ENCODE measurements at regions not wholly inside any gene's neighbourhood (a gene's known extent, or its start where the extent isn't known, plus 50 kb on each side); places are given as distances from the start of the nearest gene placed in this dataset.

- no peak overlapping the region for H3K9ac ChIP-seq (ENCODE audit: low read length)
- H3K4me2 ChIP-seq (ENCODE audit: low read length), result no peak overlapping the region
- H3K79me2 ChIP-seq (ENCODE audit: insufficient read depth, low read length), result no peaks in the 10 kb centered on the region
- H2AFZ ChIP-seq (ENCODE audit: low read depth, low read length, poor library complexity, severe bottlenecking), result no peak overlapping the region
- H3K9me3 ChIP-seq (ENCODE audit: control insufficient read depth in 1 of 2, insufficient read depth in 1 of 2, low read depth in 1 of 2, low read length in 2 of 2), result no peaks in the 10 kb centered on the region
- TF ChIP-seq EZH2phosphoT487 (IDR thresholded peaks at IDR 0.05; ENCODE audit: borderline replicate concordance), result no peak
- no peak for TF ChIP-seq SP1 (IDR thresholded peaks at IDR 0.05; ENCODE audit: low read depth)
- no peak for TF ChIP-seq EGR1 (IDR thresholded peaks at IDR 0.05; ENCODE audit: low read depth)
- TF ChIP-seq MAX (IDR thresholded peaks at IDR 0.05), result no peak
- TF ChIP-seq SRF (IDR thresholded peaks at IDR 0.05; ENCODE audit: low read depth), result no peak
- no peak for TF ChIP-seq CBX3 (IDR thresholded peaks at IDR 0.05; ENCODE audit: low read depth)
- no peak for TF ChIP-seq ZNF274 (IDR thresholded peaks at IDR 0.05; ENCODE audit: low read depth, low read length)
- no peak for TF ChIP-seq FOSL1 (IDR thresholded peaks at IDR 0.05; ENCODE audit: low read depth)
- no peak for TF ChIP-seq RAD21 (IDR thresholded peaks at IDR 0.05; ENCODE audit: low read depth)
- no peak for TF ChIP-seq YY1 (IDR thresholded peaks at IDR 0.05; ENCODE audit: extremely low read depth, insufficient replicate concordance, low read depth, low read length)
- no peak for TF ChIP-seq ZFX (IDR thresholded peaks at IDR 0.05)
- no peak for TF ChIP-seq EZH2 (IDR thresholded peaks at IDR 0.05)
- TF ChIP-seq POLR2A (IDR thresholded peaks at IDR 0.05; ENCODE audit: borderline replicate concordance, extremely low read depth, insufficient read depth, insufficient read length), result no peak
- intact Hi-C loops (cut with micrococcal nuclease), result no loop called here
- H3K4me1 ChIP-seq (ENCODE audit: control insufficient read depth in 1 of 2, insufficient read depth in 2 of 2, low read length in 2 of 2), result no peaks in the 10 kb centered on the region
- H3K27ac ChIP-seq (ENCODE audit: low read depth, low read length), result no peak overlapping the region
- no peaks in the 10 kb centered on the region for H4K20me1 ChIP-seq (ENCODE audit: insufficient read depth)
- H3K4me3 ChIP-seq (replicated peaks in 1 of 2; ENCODE audit: low read depth in 1 of 2, low read length in 2 of 2), result no peak overlapping the region
- no TSS peak for BruUV-seq (replicated peaks)
- no peaks in the 10 kb centered on the region for H3K9me2 ChIP-seq (ENCODE audit: insufficient read depth)
- ChIA-PET POLR2A (no interaction called here), CTCF (no interaction called here), RAD21 (ENCODE audit: low non-redundant PET in 1 of 2, low total read pairs in 2 of 2, uncharacterized antibody in 2 of 2, unreplicated experiment in 2 of 2) (no interaction called here)
- ATAC-seq (no peak), DNase-seq (ENCODE audit: low read depth, low spot score) (no peak)
- no peaks in the 10 kb centered on the region for H3K36me3 ChIP-seq (ENCODE audit: control insufficient read depth in 1 of 2, insufficient read depth in 2 of 2, low read length in 2 of 2)
- H3K27me3 ChIP-seq (ENCODE audit: insufficient read depth, low read length), result no peaks in the 10 kb centered on the region
Observed at GRCh38 chr9:3660936-3661335, 135.1 kb upstream of the RFX3 start.

- no peaks in the 10 kb centered on the region for H3K36me3 ChIP-seq (ENCODE audit: control insufficient read depth in 1 of 2, insufficient read depth in 2 of 2, low read length in 2 of 2)
- DNase-seq (ENCODE audit: low read depth, low spot score) (no peak), ATAC-seq (no peak)
- CTCF ChIA-PET, result no interaction called here
- H2AFZ ChIP-seq (ENCODE audit: low read depth, low read length, poor library complexity, severe bottlenecking), result no peak overlapping the region
- intact Hi-C loops (cut with micrococcal nuclease), result no loop called here
- H3K9me2 ChIP-seq (ENCODE audit: insufficient read depth), result no peaks in the 10 kb centered on the region
- no peak overlapping the region for H3K27ac ChIP-seq (ENCODE audit: low read depth, low read length)
- no TSS peak for BruUV-seq (replicated peaks)
- no peak overlapping the region for H3K9ac ChIP-seq (ENCODE audit: low read length)
- H3K79me2 ChIP-seq (ENCODE audit: insufficient read depth, low read length), result no peaks in the 10 kb centered on the region
- no peaks in the 10 kb centered on the region for H3K27me3 ChIP-seq (ENCODE audit: insufficient read depth, low read length)
- no peaks in the 10 kb centered on the region for H3K4me1 ChIP-seq (ENCODE audit: control insufficient read depth in 1 of 2, insufficient read depth in 2 of 2, low read length in 2 of 2)
- RAD21 ChIA-PET (ENCODE audit: low non-redundant PET in 1 of 2, low total read pairs in 2 of 2, uncharacterized antibody in 2 of 2, unreplicated experiment in 2 of 2), result no interaction called here
- POLR2A ChIA-PET, result no interaction called here
- no peak overlapping the region for H3K4me2 ChIP-seq (ENCODE audit: low read length)
- H3K9me3 ChIP-seq (ENCODE audit: control insufficient read depth in 1 of 2, insufficient read depth in 1 of 2, low read depth in 1 of 2, low read length in 2 of 2), result no peaks in the 10 kb centered on the region
- H4K20me1 ChIP-seq (ENCODE audit: insufficient read depth), result no peaks in the 10 kb centered on the region
- no peak overlapping the region for H3K4me3 ChIP-seq (replicated peaks in 1 of 2; ENCODE audit: low read depth in 1 of 2, low read length in 2 of 2)
- TF ChIP-seq YY1 (IDR thresholded peaks at IDR 0.05; ENCODE audit: extremely low read depth, insufficient replicate concordance, low read depth, low read length), result no peak
- no peak for TF ChIP-seq TCF7L2 (IDR thresholded peaks at IDR 0.05; ENCODE audit: borderline replicate concordance, extremely low read depth, insufficient read depth, insufficient read length)
- TF ChIP-seq SRF (IDR thresholded peaks at IDR 0.05; ENCODE audit: low read depth), result no peak
- TF ChIP-seq ZNF274 (IDR thresholded peaks at IDR 0.05; ENCODE audit: low read depth, low read length), result no peak
- TF ChIP-seq REST (IDR thresholded peaks at IDR 0.05; ENCODE audit: low read depth), result no peak
- TF ChIP-seq SIN3A (IDR thresholded peaks at IDR 0.05; ENCODE audit: low read depth), result no peak
- no peak for TF ChIP-seq MAX (IDR thresholded peaks at IDR 0.05)
- no peak for TF ChIP-seq POLR2A (IDR thresholded peaks at IDR 0.05; ENCODE audit: borderline replicate concordance, extremely low read depth, insufficient read depth, insufficient read length)
- no peak for TF ChIP-seq POLR2AphosphoS5 (IDR thresholded peaks at IDR 0.05; ENCODE audit: low read depth, low read length)
Observed at GRCh38 chr9:3659647-3660046, 133.8 kb upstream of the RFX3 start.
